IPS DF 4.7 (cell line): ENCODE measurements at regions not wholly inside any gene's neighbourhood (a gene's known extent, or its start where the extent isn't known, plus 50 kb on each side); places are given as distances from the start of the nearest gene placed in this dataset.
"Not testable (repeated sequence)": the region's sequence is repeated elsewhere in the genome, so short reads cannot be mapped to it uniquely, and the experiment has no call there.

ENCODE experiments used
- DNase-seq: peaks from one replicate; pipeline ENCODE4 v3.0.0-alpha.2; 2013; ENCODE audit warnings: low spot score; ENCODE audit errors: extremely low read depth

GRCh38 chr5:52013523-52013922, 630.3 kb downstream of the ISL1 start:
- DNase-seq: no peak

DNA sequence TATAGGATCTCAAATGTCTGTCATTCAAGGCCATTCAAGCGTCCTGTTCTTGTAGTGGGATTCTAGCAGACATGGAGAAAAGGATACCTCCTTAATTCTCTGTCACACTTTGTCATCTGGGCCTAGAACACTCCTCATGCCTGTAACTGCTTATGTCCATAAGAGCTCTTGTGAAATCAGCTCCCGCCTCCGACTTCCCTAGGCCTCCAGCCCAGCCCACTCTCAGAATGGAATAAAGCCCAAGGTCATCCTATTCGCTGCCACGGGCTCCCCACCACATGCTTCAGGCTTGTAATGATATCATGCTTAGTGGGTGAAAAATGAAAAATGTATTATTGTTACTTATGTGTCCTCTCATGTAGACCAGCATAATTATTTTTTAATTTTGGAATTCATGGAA, 632.5 kb downstream of the ISL1 start:
- no peak for DNase-seq

- no peak for DNase-seq
Observed at GRCh38 chr5:52017567-52017966, 634.3 kb downstream of the ISL1 start.

- DNase-seq: no peak
Observed at GRCh38 chr5:52024359-52024758, 641.1 kb downstream of the ISL1 start.

- DNase-seq: not testable (repeated sequence)
Observed at GRCh38 chr5:52029836-52030235, 646.6 kb downstream of the ISL1 start.

GRCh38 chr5:52041842-52042241, 658.6 kb downstream of the ISL1 start:
- DNase-seq: no peak

DNA sequence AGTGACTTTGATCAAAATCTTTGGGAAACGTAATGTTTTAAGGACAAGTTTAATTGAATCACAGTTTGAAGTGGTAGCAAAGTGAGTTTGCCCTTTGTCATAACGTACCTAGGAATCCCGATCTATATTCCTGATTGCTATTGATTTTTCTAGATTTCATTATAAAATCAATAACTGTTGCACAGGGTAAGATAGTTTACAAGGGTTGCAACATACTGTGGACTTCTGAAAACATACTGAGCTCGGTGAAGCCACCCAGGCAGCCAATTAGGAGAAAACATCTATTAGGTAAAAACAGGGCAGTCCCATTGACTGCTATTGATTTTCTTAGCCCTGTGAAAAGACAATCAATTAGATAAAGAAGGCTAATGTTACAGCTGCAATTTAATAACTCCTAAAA, 659.9 kb downstream of the ISL1 start:
- no peak for DNase-seq

GRCh38 chr5:52043543-52043942, 660.3 kb downstream of the ISL1 start:
- DNase-seq: no peak

DNA sequence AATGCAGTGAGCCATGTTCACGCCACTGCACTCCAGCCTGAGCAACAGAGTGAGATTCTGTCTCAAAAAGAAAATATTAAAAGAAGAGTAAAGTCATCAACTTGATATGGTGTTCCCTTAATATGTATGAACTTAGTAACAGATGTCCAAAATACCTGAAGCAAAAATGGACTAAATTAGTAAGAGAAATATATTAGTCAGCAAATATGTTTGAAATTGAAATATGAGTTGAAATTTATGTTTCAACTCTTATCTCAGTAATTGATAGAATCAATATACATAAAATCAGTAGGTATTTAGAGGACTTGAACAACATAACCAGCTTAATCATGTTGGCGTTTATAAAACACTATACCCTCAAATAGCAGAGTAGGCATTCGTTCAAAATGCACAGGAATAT, 668.5 kb downstream of the ISL1 start:
- no peak for DNase-seq

GRCh38 chr5:52063186-52063585, 679.9 kb downstream of the ISL1 start:
- DNase-seq: no peak

GRCh38 chr5:52065182-52065581, 681.9 kb downstream of the ISL1 start:
- no peak for DNase-seq

DNA sequence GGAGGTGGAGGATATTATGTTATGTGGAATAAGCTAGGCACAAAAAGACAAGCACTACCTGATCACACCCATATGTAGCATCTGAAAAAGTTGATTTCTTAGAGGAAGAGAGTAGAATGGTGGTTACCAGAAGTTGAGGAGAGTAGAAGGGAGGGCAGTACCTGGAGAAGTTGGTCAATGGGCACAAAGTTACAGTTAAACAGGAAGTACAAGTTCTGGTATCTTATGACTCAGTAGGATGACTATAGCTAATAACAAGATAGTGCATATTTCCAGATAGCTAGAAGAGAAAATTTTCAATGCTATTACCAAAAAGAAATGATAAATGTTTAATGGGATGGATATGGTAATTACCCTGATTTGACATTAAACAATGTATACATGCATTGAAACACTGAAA, 686.7 kb downstream of the ISL1 start:
- DNase-seq: no peak

DNA sequence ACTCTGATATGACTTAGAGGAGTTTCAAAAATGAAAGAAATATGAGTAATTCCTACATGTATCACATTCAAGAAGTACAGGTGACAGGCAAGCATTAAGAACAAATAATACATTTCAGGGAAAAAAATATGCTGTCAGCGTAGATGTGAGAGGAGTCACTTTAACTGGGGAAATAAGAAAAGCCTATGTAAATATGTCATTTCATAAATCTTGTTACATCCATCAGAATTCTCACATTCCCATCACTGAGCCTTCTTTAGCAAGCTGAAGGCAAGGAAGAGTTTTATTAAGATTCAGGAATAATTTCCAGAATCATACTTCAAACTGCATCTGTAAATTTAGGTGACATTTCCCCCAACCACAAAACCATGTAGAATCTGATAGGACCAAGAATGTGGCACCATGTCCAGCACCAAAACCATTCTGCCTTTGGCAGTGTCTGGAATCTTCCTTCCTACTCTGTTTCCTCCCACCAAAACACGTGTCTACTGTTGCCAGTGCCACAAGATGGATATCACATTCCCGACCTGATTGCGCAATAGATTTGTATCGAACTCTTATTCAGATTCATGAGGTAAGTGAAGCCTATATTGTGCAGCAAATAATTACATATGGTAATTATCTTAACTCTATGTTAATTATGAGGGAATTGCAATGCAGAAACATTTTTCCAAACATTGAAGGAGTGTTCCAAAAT, 690.9 kb downstream of the ISL1 start:
- no peak for DNase-seq

DNA sequence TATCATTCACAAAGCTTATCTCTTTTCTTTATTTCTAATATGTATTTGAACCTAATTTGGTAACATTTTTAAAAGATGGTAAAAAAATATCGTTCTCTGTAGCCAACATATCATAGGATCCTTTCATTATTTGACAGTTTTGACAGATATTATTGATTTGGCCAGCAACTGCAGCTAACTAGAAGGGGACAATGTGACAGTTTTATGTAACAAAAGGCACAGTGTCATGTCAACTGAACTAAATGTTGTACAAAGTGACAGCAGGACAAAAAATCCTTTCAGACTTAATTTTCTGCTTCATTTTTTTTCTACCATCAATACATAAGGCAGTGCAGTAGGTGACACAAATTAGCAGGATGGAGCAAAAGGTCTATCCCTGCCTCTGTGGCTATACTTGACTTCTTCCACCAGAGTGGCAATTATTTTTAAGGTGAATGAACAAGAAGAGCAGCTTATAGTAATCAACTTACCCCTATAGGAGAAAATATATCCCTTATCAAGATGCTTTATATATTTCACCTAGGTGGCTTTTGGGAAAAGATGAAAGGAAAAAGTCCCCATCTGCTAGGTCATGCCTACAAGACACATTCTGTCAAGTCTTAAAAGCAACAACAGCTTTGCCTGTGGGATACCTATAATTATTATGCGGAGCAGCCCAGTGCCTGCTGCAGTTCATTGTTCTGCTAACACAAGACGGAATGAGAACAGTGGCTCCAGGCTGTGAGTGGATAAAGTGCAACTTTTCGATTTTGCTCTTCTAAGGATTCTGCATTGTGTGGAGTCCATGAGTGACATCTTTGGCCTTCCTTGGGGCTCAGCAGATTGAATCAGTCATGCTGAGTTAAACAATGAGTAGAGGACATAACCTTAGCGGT, 694.9 kb downstream of the ISL1 start:
- DNase-seq: no peak

DNA sequence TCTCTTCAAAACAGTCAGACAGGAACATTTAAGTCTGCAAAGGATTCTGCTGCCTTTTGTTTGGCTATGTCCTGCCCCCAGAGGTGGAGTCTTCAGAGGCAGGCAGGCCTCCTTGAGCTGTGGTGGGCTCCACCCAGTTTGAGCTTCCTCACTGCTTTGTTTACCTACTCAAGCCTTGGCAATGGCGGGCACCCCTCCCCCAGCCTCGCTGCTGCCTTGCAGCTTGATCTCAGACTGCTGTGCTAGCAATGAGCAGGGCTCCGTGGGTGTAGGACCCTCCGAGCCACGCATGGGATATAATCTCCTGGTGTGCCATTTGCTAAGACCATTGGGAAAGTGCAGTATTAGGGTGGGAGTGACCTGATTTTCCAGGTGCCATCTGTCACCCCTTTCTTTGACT, 685.4 kb upstream of the ITGA1 start:
- not testable (repeated sequence) for DNase-seq

DNA sequence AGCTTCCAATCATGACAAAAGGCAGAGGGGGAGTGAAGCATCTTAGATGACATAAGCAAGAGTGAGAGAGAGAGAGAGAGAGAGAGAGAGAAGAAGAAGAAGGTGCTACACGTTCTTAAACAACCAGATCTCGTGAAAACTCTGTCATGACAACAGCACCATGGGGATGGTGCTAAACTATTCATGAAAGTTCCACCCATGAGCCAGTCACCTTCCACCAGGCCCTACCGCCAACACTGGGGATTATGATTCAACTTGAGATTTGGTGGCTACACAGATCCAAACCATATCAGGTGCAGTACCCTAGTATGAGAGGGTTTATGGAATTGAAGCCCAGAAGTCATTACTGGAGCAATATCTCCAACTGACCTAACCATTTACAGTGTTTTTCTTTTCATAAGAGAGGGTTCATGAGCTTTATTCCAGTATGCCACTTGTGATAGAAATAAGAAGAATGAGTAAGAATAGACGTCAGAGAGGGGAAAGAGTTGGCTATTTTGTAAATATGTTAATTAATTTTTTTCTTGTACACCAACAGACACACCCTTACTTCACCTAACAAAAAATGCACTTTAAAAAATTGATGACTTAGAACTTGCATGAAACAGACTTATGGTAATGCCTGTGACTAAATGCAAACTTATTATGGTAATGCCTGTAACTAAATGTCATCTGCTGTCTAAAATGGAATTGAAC, 680.4 kb upstream of the ITGA1 start:
- DNase-seq: no peak

GRCh38 chr5:52119768-52120167, 667.9 kb upstream of the ITGA1 start:
- no peak for DNase-seq

DNA sequence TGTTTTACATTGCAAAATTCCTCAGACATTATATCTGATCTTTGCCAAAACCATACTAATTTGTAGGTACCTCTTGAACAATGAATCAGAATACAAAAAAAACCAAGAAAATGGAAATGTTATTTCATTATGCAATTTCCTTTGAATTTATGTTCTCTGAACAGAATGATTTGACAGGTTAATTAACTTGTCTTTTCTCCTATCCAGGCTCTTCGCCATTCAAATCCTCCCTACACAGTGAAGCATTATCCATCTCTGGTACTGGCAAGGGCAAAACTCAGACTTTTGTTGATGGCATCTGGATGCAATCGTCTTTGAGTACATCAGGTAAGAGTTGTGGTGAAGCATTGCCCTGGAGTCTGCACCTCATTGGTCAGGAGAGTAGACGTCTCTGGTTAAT, 655.7 kb upstream of the ITGA1 start:
- no peak for DNase-seq

- DNase-seq: no peak
Observed at GRCh38 chr5:52134013-52134650, 653.6 kb upstream of the ITGA1 start.

GRCh38 chr5:52139888-52140615, 647.7 kb upstream of the ITGA1 start:
- no peak for DNase-seq

GRCh38 chr5:52148679-52149078, 639.0 kb upstream of the ITGA1 start:
- no peak for DNase-seq
